ENCODE measurements at regions not wholly inside any gene's neighbourhood (a gene's known extent, or its start where the extent isn't known, plus 50 kb on each side); places are given as distances from the start of the nearest gene placed in this dataset.
"Not testable (repeated sequence)": the region's sequence is repeated elsewhere in the genome, so short reads cannot be mapped to it uniquely, and the experiment has no call there.

- no peak for TF ChIP-seq CTCF (IDR thresholded peaks at IDR 0.05)
- ATAC-seq (ENCODE audit: low FRiP score): no peak
- DNase-seq (ENCODE audit: low spot score): no peak
Measured at GRCh38 chr9:30522486-30522885, 1862.0 kb upstream of the ACO1 start.

- no peak for DNase-seq (ENCODE audit: low spot score)
- ATAC-seq (ENCODE audit: low FRiP score): no peak
- TF ChIP-seq CTCF (IDR thresholded peaks at IDR 0.05): no peak
Measured at GRCh38 chr9:30524311-30524710, 1860.1 kb upstream of the ACO1 start.

GRCh38 chr9:30534455-30534854 is 1850.0 kb upstream of the ACO1 start:
- no peak for TF ChIP-seq CTCF (IDR thresholded peaks at IDR 0.05)
- DNase-seq (ENCODE audit: low spot score): no peak
- ATAC-seq (ENCODE audit: low FRiP score): no peak

GRCh38 chr9:30534896-30535295 is 1849.5 kb upstream of the ACO1 start:
- ATAC-seq (ENCODE audit: low FRiP score) (no peak), DNase-seq (ENCODE audit: low spot score) (no peak)
- TF ChIP-seq CTCF (IDR thresholded peaks at IDR 0.05): no peak

GRCh38 chr9:30536494-30536893 is 1847.9 kb upstream of the ACO1 start:
- TF ChIP-seq CTCF (IDR thresholded peaks at IDR 0.05): no peak
- DNase-seq (ENCODE audit: low spot score) (no peak), ATAC-seq (ENCODE audit: low FRiP score) (no peak)

GRCh38 chr9:30539696-30540095 is 1844.7 kb upstream of the ACO1 start:
- DNase-seq (ENCODE audit: low spot score); ATAC-seq (ENCODE audit: low FRiP score): not testable (repeated sequence)

GRCh38 chr9:30574355-30575151 is 1809.9 kb upstream of the ACO1 start:
- no peak for TF ChIP-seq CTCF (IDR thresholded peaks at IDR 0.05)
- DNase-seq (ENCODE audit: low spot score) (no peak), ATAC-seq (ENCODE audit: low FRiP score) (no peak)
